Caco-2 (cell line): ENCODE measurements at regions not wholly inside any gene's neighbourhood (a gene's known extent, or its start where the extent isn't known, plus 50 kb on each side); places are given as distances from the start of the nearest gene placed in this dataset.

Source experiments
- BruUV-seq: library from RNA; stranded (reverse); fragments of 400-500 nt; replicated peaks from 2 replicates; lab custom pipeline; 2021; lab: Mats Ljungman, UMichigan
- CTCF ChIA-PET: fragments of 300-600 bp; sonication (Branson Sonifier 250); formaldehyde crosslinking; loops from one replicate; lab custom pipeline; 2022; ENCODE audit warnings: antibody characterized with exemption; lab: Charles Lee
- POLR2A ChIA-PET: fragments of 300-600 bp; sonication (Branson Sonifier 250); formaldehyde crosslinking; loops from one replicate; lab custom pipeline; 2022; ENCODE audit warnings: antibody characterized with exemption; lab: Charles Lee
- DNase-seq, 2 experiments: peaks; one replicate each; pipeline versions ENCODE4 v3.0.0 to v3.0.0-alpha.2; 2020 to 2022
- H3K27me3 ChIP-seq: replicated peaks from 2 replicates; pipeline ENCODE4 v1.6.0; 2011; ENCODE audit warnings: low read length; ENCODE audit not compliant: control insufficient read depth, insufficient read depth
- H3K36me3 ChIP-seq: 2 replicates; pipeline ENCODE4 v1.5.1; 2011; ENCODE audit warnings: low read length; ENCODE audit not compliant: control insufficient read depth, insufficient read depth
- H3K4me1 ChIP-seq: fragments of 250-450 bp; sonication (Bioruptor Pico); 2 replicates; pipeline ENCODE4 v1.5.1; 2020; ENCODE audit warnings: mild to moderate bottlenecking
- H3K4me3 ChIP-seq: 2 replicates; pipeline ENCODE4 v1.5.1; 2011; ENCODE audit warnings: low read depth, mild to moderate bottlenecking, control low read depth, low read length
- H3K9me3 ChIP-seq: fragments of 250-450 bp; sonication (Bioruptor Pico); 2 replicates; pipeline ENCODE4 v1.5.1; 2020; ENCODE audit warnings: mild to moderate bottlenecking, moderate library complexity
- H3K27ac Mint-ChIP-seq: one replicate; pipeline ENCODE4 v1.8.0; 2022; ENCODE audit warnings: mixed read lengths; ENCODE audit not compliant: unreplicated experiment
- H3K27me3 Mint-ChIP-seq: one replicate; pipeline ENCODE4 v1.8.0; 2022; ENCODE audit warnings: mixed read lengths; ENCODE audit not compliant: insufficient read depth, unreplicated experiment
- H3K36me3 Mint-ChIP-seq: one replicate; pipeline ENCODE4 v1.8.0; 2022; ENCODE audit warnings: mild to moderate bottlenecking, mixed read lengths; ENCODE audit not compliant: insufficient read depth, unreplicated experiment
- H3K4me1 Mint-ChIP-seq: one replicate; pipeline ENCODE4 v1.8.0; 2022; ENCODE audit warnings: low read depth, mixed read lengths; ENCODE audit not compliant: unreplicated experiment
- H3K4me3 Mint-ChIP-seq: one replicate; pipeline ENCODE4 v1.8.0; 2022; ENCODE audit warnings: mild to moderate bottlenecking, moderate library complexity, mixed read lengths; ENCODE audit not compliant: unreplicated experiment
- H3K9me3 Mint-ChIP-seq: one replicate; pipeline ENCODE4 v1.8.0; 2022; ENCODE audit warnings: mixed read lengths; ENCODE audit not compliant: unreplicated experiment
- CTCF ChIP-seq, 2 experiments: fragments of 200-600 bp in 1 of 2; IDR thresholded peaks; 1 replicate in 1 of 2; 2 replicates in 1 of 2; pipeline versions ENCODE4 v1.5.1 to v1.8.0; 2011 to 2022; ENCODE audit warnings: antibody characterized with exemption in 1 of 2, control low read depth in 1 of 2, inconsistent platforms in 1 of 2, low read depth in 1 of 2, low read length in 1 of 2, mild to moderate bottlenecking in 1 of 2, moderate library complexity in 1 of 2; ENCODE audit not compliant: insufficient read depth in 1 of 2, severe bottlenecking in 1 of 2, unreplicated experiment in 1 of 2
- intact Hi-C: fragments of 100-400 bp; cut with micrococcal nuclease; formaldehyde crosslinking; loops from one replicate; pipeline ENCODE4 v1.10.0; 2022; ENCODE audit not compliant: unreplicated experiment

DNA sequence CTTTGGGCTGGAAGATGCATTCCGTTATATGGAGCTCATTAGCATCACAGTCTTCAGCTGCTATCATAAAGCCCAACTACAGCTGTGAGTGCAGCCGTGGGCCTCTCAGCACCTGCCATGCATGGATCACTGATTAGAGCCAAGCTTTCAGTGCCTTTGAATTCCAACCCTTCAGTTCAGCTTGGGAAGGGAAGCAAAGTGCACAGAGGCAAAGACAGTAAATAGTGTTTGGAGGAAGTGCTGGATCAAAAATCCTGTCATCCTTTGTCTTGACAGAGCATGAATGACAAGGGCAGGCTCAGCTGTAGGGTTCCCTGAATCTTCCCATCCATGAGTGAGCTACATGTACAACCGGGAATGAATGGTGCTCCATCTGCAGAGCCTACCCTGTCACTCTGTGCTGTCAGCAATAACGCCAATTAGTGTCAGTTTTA lies 153.7 kb downstream of the DNAJB9 start:
- DNase-seq, result no peak
- Histone ChIP-seq H3K9me3 (peaks cover 4% of the 10 kb centered on the region; the same call in 1 of the 2 replicates), H3K27me3 (no peaks in the 10 kb centered on the region), H3K4me3 (no peak overlapping the region), H3K36me3 (no peaks in the 10 kb centered on the region), H3K4me1 (peaks cover 32% of the 10 kb centered on the region)
- CTCF ChIA-PET, result interaction anchor here (0.7 kb wide), 1 partner anchor 21 kb away, joined by 3 read pairs; no protein-coding TSS in a partner anchor
- POLR2A ChIA-PET, result no interaction called here
- no peak for TF ChIP-seq CTCF (IDR thresholded peaks at IDR 0.05; ENCODE audit: insufficient read depth in 1 of 2, low read depth in 1 of 2, low read length in 1 of 2, severe bottlenecking in 1 of 2, unreplicated experiment in 1 of 2)
- Mint-ChIP-seq H3K4me3 (no peak overlapping the region), H3K27ac (no peak overlapping the region), H3K9me3 (peaks cover 9% of the 10 kb centered on the region), H3K4me1 (peaks cover 15% of the 10 kb centered on the region), H3K36me3 (no peaks in the 10 kb centered on the region), H3K27me3 (no peaks in the 10 kb centered on the region)
- no TSS peak for BruUV-seq
- intact Hi-C loops, result no loop called here

DNA sequence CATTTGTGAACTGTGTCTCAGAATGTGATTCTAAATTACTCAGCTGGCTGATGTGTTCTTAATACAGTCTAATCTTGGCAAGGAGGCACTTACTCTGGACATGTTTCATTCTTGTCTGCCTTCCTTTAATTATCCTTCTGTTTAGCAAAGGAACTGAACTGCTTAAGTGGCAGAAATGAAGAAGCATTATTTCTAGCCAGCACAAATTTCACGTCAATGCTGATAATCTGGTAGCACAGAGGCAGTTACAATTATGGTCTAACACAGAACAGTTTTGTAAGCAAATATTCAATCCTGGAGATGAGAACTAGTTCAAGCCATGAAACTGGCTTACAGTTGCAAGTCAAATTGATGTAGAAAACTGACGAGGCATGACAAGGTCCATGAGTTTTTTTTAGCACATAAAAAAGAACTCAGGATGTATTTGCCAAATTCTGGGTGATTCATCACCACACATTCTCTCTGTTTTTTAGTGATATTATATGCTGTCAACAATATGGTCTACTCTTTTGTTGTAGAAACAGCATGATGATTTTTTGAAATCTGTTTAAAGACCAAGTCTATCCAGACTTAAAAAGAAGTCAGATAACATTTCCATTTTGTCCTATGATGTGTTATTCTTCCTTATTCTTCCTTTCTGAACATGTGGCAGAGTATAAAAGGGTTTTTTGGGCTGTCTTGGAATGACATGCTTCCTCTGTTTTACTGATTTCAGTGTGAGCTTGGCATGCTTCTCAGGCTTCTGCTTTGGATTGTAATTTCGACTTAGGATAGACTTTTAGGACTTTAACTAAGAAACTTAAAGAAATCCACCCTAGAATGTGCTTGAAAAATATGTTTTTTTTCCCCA lies 154.8 kb downstream of the DNAJB9 start:
- Mint-ChIP-seq H3K27me3 (no peaks in the 10 kb centered on the region), H3K4me1 (peaks cover 11% of the 10 kb centered on the region), H3K36me3 (no peaks in the 10 kb centered on the region), H3K4me3 (no peak overlapping the region), H3K9me3 (peaks cover 9% of the 10 kb centered on the region), H3K27ac (no peak overlapping the region)
- ChIA-PET POLR2A (no interaction called here), CTCF (no interaction called here)
- intact Hi-C loops, result no loop called here
- TF ChIP-seq CTCF (IDR thresholded peaks at IDR 0.05; ENCODE audit: insufficient read depth in 1 of 2, low read depth in 1 of 2, low read length in 1 of 2, severe bottlenecking in 1 of 2, unreplicated experiment in 1 of 2), result no peak
- Histone ChIP-seq H3K4me1 (peaks cover 32% of the 10 kb centered on the region), H3K36me3 (no peaks in the 10 kb centered on the region), H3K9me3 (peaks cover 4% of the 10 kb centered on the region; the same call in 1 of the 2 replicates), H3K4me3 (no peak overlapping the region), H3K27me3 (no peaks in the 10 kb centered on the region)
- no peak for DNase-seq
- no TSS peak for BruUV-seq

DNA sequence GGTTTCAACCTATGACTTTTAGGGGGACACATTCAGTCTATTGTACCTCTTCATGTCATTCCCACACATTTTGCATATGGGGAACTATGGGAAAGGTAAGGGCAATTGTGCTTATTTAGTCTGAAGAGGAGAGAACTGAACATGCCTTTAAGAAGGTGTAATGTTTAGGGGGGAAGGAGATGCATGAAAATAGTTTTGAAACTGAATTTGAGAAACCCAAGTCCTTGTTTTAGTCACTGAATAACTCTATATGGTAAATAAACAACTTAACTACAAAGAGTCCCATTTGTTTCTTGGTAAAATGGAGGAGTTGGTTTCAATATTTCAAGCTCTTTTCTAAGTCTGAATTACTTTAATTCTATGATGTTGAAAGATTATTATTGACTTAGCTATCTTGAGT lies 166.1 kb downstream of the DNAJB9 start:
- DNase-seq, result no peak
- TF ChIP-seq CTCF (IDR thresholded peaks at IDR 0.05; ENCODE audit: insufficient read depth in 1 of 2, low read depth in 1 of 2, low read length in 1 of 2, severe bottlenecking in 1 of 2, unreplicated experiment in 1 of 2), result no peak
- peak overlapping the region; percentile 33 for H3K27ac Mint-ChIP-seq
- peaks cover 15% of the 10 kb centered on the region for H3K9me3 Mint-ChIP-seq
- H3K9me3 ChIP-seq, result no peaks in the 10 kb centered on the region
- intact Hi-C loops, result loop anchor here (1.0 to 10.0 kb wide), 6 partner anchors 69 to 1939 kb away; no protein-coding TSS in a partner anchor
- CTCF ChIA-PET, result no interaction called here
- peaks cover 15% of the 10 kb centered on the region for H3K4me1 Mint-ChIP-seq
- peaks cover 32% of the 10 kb centered on the region for H3K4me1 ChIP-seq
- H3K36me3 ChIP-seq, result no peaks in the 10 kb centered on the region
- H3K27me3 Mint-ChIP-seq, result no peaks in the 10 kb centered on the region
- no TSS peak for BruUV-seq
- no peak overlapping the region for H3K4me3 Mint-ChIP-seq
- H3K36me3 Mint-ChIP-seq, result peaks cover 17% of the 10 kb centered on the region
- H3K27me3 ChIP-seq, result no peaks in the 10 kb centered on the region
- H3K4me3 ChIP-seq, result no peak overlapping the region
- POLR2A ChIA-PET, result no interaction called here
